CD4-positive, alpha-beta T cell (primary cell): ENCODE measurements at regions not wholly inside any gene's neighbourhood (a gene's known extent, or its start where the extent isn't known, plus 50 kb on each side); places are given as distances from the start of the nearest gene placed in this dataset.
A peak's percentile ranks its signal among the peaks of the same experiment; 100 is the strongest.

ENCODE experiments used
- ATAC-seq: fragments of 200-7000 bp; cut with Tn5 transposase; one replicate; pipeline ENCODE4 v1.10.0; 2022; ENCODE audit warnings: mild to moderate bottlenecking; ENCODE audit not compliant: poor library complexity
- CTCF ChIA-PET: fragments of 350-600 bp; sonication (Branson Sonifier 250); formaldehyde crosslinking; loops from one replicate; lab custom pipeline; 2021; ENCODE audit warnings: antibody characterized with exemption, inconsistent platforms; lab: Charles Lee
- POLR2A ChIA-PET: fragments of 350-600 bp; sonication (Branson Sonifier 250); formaldehyde crosslinking; loops from one replicate; lab custom pipeline; 2021; ENCODE audit warnings: antibody characterized with exemption, inconsistent platforms; lab: Charles Lee
- DNase-seq, 14 experiments: peaks; one replicate each; pipeline ENCODE4 v3.0.0-alpha.2; 2013 to 2020; ENCODE audit warnings: mixed read lengths in 2 of 14
- H3K27ac ChIP-seq, 2 donors: one replicate each; pipeline versions ENCODE4 v1.5.1 to v1.7.0; 2013; ENCODE audit warnings: low read length in 2 of 2, low read depth in 1 of 2, mild to moderate bottlenecking in 1 of 2
- H3K27me3 ChIP-seq, 2 experiments: 1 replicate in 1 of 2; 2 replicates in 1 of 2; pipeline versions ENCODE4 v1.6.1 to v1.7.0; 2013; ENCODE audit warnings: low read length in 2 of 2, control low read depth in 1 of 2, mild to moderate bottlenecking in 1 of 2, moderate library complexity in 1 of 2; ENCODE audit not compliant: insufficient read depth in 2 of 2, control insufficient read depth in 1 of 2
- H3K36me3 ChIP-seq: one replicate; pipeline ENCODE4 v1.6.1; 2013; ENCODE audit warnings: low read length, control low read depth; ENCODE audit not compliant: insufficient read depth
- H3K4me1 ChIP-seq: one replicate; pipeline ENCODE4 v1.6.1; 2013; ENCODE audit warnings: low read length, control low read depth; ENCODE audit not compliant: insufficient read depth
- H3K4me3 ChIP-seq: one replicate; pipeline ENCODE4 v1.5.1; 2013; ENCODE audit warnings: mild to moderate bottlenecking, low read length, moderate library complexity
- H3K9me3 ChIP-seq, 2 experiments: 1 replicate in 1 of 2; 2 replicates in 1 of 2; pipeline versions ENCODE4 v1.6.1 to v1.7.0; 2013; ENCODE audit warnings: low read length in 2 of 2, mild to moderate bottlenecking in 2 of 2, control low read depth in 1 of 2, moderate library complexity in 1 of 2; ENCODE audit not compliant: control insufficient read depth in 1 of 2, insufficient read depth in 1 of 2
- H3K27ac Mint-ChIP-seq: one replicate; pipeline ENCODE4 v1.8.0; 2020; ENCODE audit warnings: mixed read lengths
- H3K27me3 Mint-ChIP-seq: one replicate; pipeline ENCODE4 v1.8.0; 2021; ENCODE audit warnings: mixed read lengths
- H3K36me3 Mint-ChIP-seq: one replicate; pipeline ENCODE4 v1.8.0; 2021; ENCODE audit warnings: low read depth, mixed read lengths
- H3K4me1 Mint-ChIP-seq: one replicate; pipeline ENCODE4 v1.8.0; 2021; ENCODE audit warnings: low read depth, mixed read lengths
- H3K4me3 Mint-ChIP-seq: one replicate; pipeline ENCODE4 v1.8.0; 2020; ENCODE audit warnings: mild to moderate bottlenecking, mixed read lengths
- H3K9me3 Mint-ChIP-seq: one replicate; pipeline ENCODE4 v1.8.0; 2020; ENCODE audit warnings: mixed read lengths
- intact Hi-C, 2 experiments: fragments of 100-400 bp; cut with DNase I in 1 of 2; cut with micrococcal nuclease in 1 of 2; formaldehyde crosslinking; loops; one replicate each; pipeline versions ENCODE4 v1.15.1 to v1.9.0; 2023 to 2025; cut with DNase I, micrococcal nuclease
- TF ChIP-seq, protein P1 (sequence below): fragments of 200-600 bp; IDR thresholded peaks from one replicate; pipeline ENCODE4 v1.8.0; 2022; ENCODE audit warnings: antibody characterized with exemption, mild to moderate bottlenecking

GRCh38 chr12:123033392-123034021 lies 53.0 kb downstream of the ARL6IP4 start:
- ATAC-seq (no peak), DNase-seq (no peak)
- POLR2A ChIA-PET, result interaction anchor here (0.8 to 2.5 kb wide), 3 partner anchors 10 to 199 kb away, joined by 3 to 10 read pairs (median 4); partner anchors contain the start of genes MPHOSPH9 and MTRFR
- Histone ChIP-seq H3K27me3 (no peaks in the 10 kb centered on the region), H3K36me3 (peaks cover 17% of the 10 kb centered on the region), H3K9me3 (no peaks in the 10 kb centered on the region), H3K27ac (no peak overlapping the region), H3K4me3 (no peak overlapping the region), H3K4me1 (peaks cover 21% of the 10 kb centered on the region)
- Mint-ChIP-seq H3K4me3 (peak overlapping the region; percentile 46), H3K27me3 (no peaks in the 10 kb centered on the region), H3K9me3 (no peaks in the 10 kb centered on the region), H3K36me3 (peaks cover 42% of the 10 kb centered on the region), H3K27ac (peak overlapping the region; percentile 67), H3K4me1 (peaks cover 44% of the 10 kb centered on the region)
- TF ChIP-seq, protein P1, sequence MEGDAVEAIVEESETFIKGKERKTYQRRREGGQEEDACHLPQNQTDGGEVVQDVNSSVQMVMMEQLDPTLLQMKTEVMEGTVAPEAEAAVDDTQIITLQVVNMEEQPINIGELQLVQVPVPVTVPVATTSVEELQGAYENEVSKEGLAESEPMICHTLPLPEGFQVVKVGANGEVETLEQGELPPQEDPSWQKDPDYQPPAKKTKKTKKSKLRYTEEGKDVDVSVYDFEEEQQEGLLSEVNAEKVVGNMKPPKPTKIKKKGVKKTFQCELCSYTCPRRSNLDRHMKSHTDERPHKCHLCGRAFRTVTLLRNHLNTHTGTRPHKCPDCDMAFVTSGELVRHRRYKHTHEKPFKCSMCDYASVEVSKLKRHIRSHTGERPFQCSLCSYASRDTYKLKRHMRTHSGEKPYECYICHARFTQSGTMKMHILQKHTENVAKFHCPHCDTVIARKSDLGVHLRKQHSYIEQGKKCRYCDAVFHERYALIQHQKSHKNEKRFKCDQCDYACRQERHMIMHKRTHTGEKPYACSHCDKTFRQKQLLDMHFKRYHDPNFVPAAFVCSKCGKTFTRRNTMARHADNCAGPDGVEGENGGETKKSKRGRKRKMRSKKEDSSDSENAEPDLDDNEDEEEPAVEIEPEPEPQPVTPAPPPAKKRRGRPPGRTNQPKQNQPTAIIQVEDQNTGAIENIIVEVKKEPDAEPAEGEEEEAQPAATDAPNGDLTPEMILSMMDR, result no peak
- CTCF ChIA-PET, result no interaction called here
- intact Hi-C loops, result no loop called here

- no peaks in the 10 kb centered on the region for H3K27me3 ChIP-seq
- Mint-ChIP-seq H3K4me1 (peaks cover 47% of the 10 kb centered on the region), H3K36me3 (peaks cover 48% of the 10 kb centered on the region), H3K9me3 (no peaks in the 10 kb centered on the region), H3K4me3 (no peak overlapping the region), H3K27ac (no peak overlapping the region), H3K27me3 (no peaks in the 10 kb centered on the region)
- TF ChIP-seq, protein P1, result no peak
- intact Hi-C loops, result no loop called here
- H3K4me1 ChIP-seq, result peaks cover 21% of the 10 kb centered on the region
- H3K9me3 ChIP-seq, result no peaks in the 10 kb centered on the region
- peaks cover 20% of the 10 kb centered on the region for H3K36me3 ChIP-seq
- H3K4me3 ChIP-seq, result no peak overlapping the region
- ChIA-PET CTCF (no interaction called here), POLR2A (interaction anchor here (0.8 to 2.5 kb wide), 2 partner anchors 11 to 13 kb away, joined by 3 to 10 read pairs; no protein-coding TSS in a partner anchor)
- ATAC-seq (no peak), DNase-seq (no peak)
- H3K27ac ChIP-seq, result no peak overlapping the region
Observed at GRCh38 chr12:123032736-123033391, 52.4 kb downstream of the ARL6IP4 start.
